HCT116 (cell line): ENCODE measurements at regions not wholly inside any gene's neighbourhood (a gene's known extent, or its start where the extent isn't known, plus 50 kb on each side); places are given as distances from the start of the nearest gene placed in this dataset.

Experiments
- ATAC-seq: fragments of 200-7000 bp; cut with Tn5 transposase; 2 replicates; pipeline ENCODE4 v1.9.1; 2020; ENCODE audit warnings: mild to moderate bottlenecking, moderate library complexity
- BruUV-seq: library from RNA; stranded (reverse); fragments of 400-500 nt; replicated peaks from 2 replicates; lab custom pipeline; 2021; lab: Mats Ljungman, UMichigan
- CTCF ChIA-PET: fragments of 300-600 bp; sonication (Branson Sonifier 250); formaldehyde crosslinking; loops from one replicate; lab custom pipeline; 2021; ENCODE audit warnings: antibody characterized with exemption; lab: Charles Lee
- POLR2A ChIA-PET: fragments of 300-600, 350-600 bp; sonication (Branson Sonifier 250); formaldehyde crosslinking; loops from one replicate; lab custom pipeline; 2021; ENCODE audit warnings: antibody characterized with exemption; lab: Charles Lee
- RAD21 ChIA-PET, 2 experiments: fragments of 300-600 bp; sonication (Branson Sonifier 250); formaldehyde crosslinking; loops; one replicate each; lab custom pipeline; 2023; ENCODE audit warnings: low total read pairs in 2 of 2; ENCODE audit not compliant: uncharacterized antibody in 2 of 2, unreplicated experiment in 2 of 2, low non-redundant PET in 1 of 2; lab: Charles Lee
- DNase-seq: peaks from one replicate; pipeline ENCODE4 v3.0.0-alpha.2; 2010; ENCODE audit warnings: low read depth, low spot score
- H2AFZ ChIP-seq: fragments of 200-600 bp; shearing (Covaris generic), sonication (generic); 2 replicates; pipeline ENCODE4 v1.6.1; 2017; ENCODE audit warnings: low read depth, mixed run types, mixed read lengths, antibody characterized with exemption, low read length; ENCODE audit not compliant: poor library complexity, severe bottlenecking
- H3K27ac ChIP-seq: 2 replicates; pipeline ENCODE4 v1.5.1; 2012; ENCODE audit warnings: low read depth, low read length
- H3K27me3 ChIP-seq: fragments of 200-600 bp; sonication (generic); 2 replicates; pipeline ENCODE4 v1.6.1; 2016; ENCODE audit warnings: mixed run types, low read length, mixed read lengths; ENCODE audit not compliant: insufficient read depth
- H3K36me3 ChIP-seq, 2 experiments: fragments of 200-500 bp in 1 of 2; fragments of 200-600 bp in 1 of 2; sonication (Bioruptor generic) in 1 of 2; sonication (generic) in 1 of 2; 2 replicates each; pipeline versions ENCODE4 v1.5.1 to v1.6.1; 2014 to 2016; ENCODE audit warnings: low read length in 2 of 2, inconsistent platforms in 1 of 2, mixed read lengths in 1 of 2, mixed run types in 1 of 2; ENCODE audit not compliant: insufficient read depth in 2 of 2, control insufficient read depth in 1 of 2
- H3K4me1 ChIP-seq, 2 experiments: fragments of 200-600 bp in 1 of 2; sonication (generic) in 1 of 2; 2 replicates each; pipeline versions ENCODE4 v1.5.1 to v1.6.1; 2012 to 2017; ENCODE audit warnings: low read length in 2 of 2, inconsistent platforms in 1 of 2, mild to moderate bottlenecking in 1 of 2, mixed read lengths in 1 of 2, mixed run types in 1 of 2, moderate library complexity in 1 of 2; ENCODE audit not compliant: insufficient read depth in 2 of 2, control insufficient read depth in 1 of 2
- H3K4me2 ChIP-seq: fragments of 200-600 bp; sonication (generic); 2 replicates; pipeline ENCODE4 v1.6.1; 2017; ENCODE audit warnings: mixed run types, low read length, mixed read lengths
- H3K4me3 ChIP-seq, 2 experiments: fragments of 200-600 bp in 1 of 2; sonication (generic) in 1 of 2; replicated peaks in 1 of 2; 2 replicates each; pipeline ENCODE4 v1.5.1; 2011 to 2016; ENCODE audit warnings: low read length in 2 of 2, control low read depth in 1 of 2, low read depth in 1 of 2, mild to moderate bottlenecking in 1 of 2, mixed read lengths in 1 of 2, mixed run types in 1 of 2
- H3K79me2 ChIP-seq: fragments of 200-600 bp; sonication (generic); 2 replicates; pipeline ENCODE4 v1.6.1; 2017; ENCODE audit warnings: mild to moderate bottlenecking, mixed run types, low read length, moderate library complexity, mixed read lengths; ENCODE audit not compliant: insufficient read depth
- H3K9ac ChIP-seq: fragments of 200-600 bp; sonication (generic); 2 replicates; pipeline ENCODE4 v1.6.1; 2016; ENCODE audit warnings: low read length, mixed read lengths
- H3K9me2 ChIP-seq: fragments of 200-600 bp; sonication (generic), shearing (Covaris generic); 2 replicates; pipeline ENCODE4 v1.6.1; 2017; ENCODE audit warnings: mixed run types, mild to moderate bottlenecking, moderate library complexity; ENCODE audit not compliant: insufficient read depth
- H3K9me3 ChIP-seq, 2 experiments: fragments of 200-500 bp in 1 of 2; fragments of 200-600 bp in 1 of 2; sonication (Bioruptor generic) in 1 of 2; sonication (generic) in 1 of 2; 2 replicates each; pipeline ENCODE4 v1.6.1; 2014 to 2017; ENCODE audit warnings: low read length in 2 of 2, mixed read lengths in 2 of 2, inconsistent platforms in 1 of 2, low read depth in 1 of 2, mild to moderate bottlenecking in 1 of 2, mixed run types in 1 of 2, moderate library complexity in 1 of 2; ENCODE audit not compliant: control insufficient read depth in 1 of 2, insufficient read depth in 1 of 2
- H4K20me1 ChIP-seq: fragments of 200-600 bp; sonication (generic), shearing (Covaris generic); 2 replicates; pipeline ENCODE4 v1.6.1; 2017; ENCODE audit warnings: mixed run types, mild to moderate bottlenecking, moderate library complexity; ENCODE audit not compliant: insufficient read depth
- CTCF ChIP-seq, 3 experiments: fragments of 200-600 bp in 1 of 3; sonication (generic) in 1 of 3; IDR thresholded peaks in 2 of 3; conservative IDR thresholded peaks in 1 of 3; 2 replicates each; pipeline ENCODE4 v1.5.1; 2012 to 2017; ENCODE audit warnings: low read depth in 2 of 3, low read length in 2 of 3, antibody characterized with exemption in 1 of 3, borderline replicate concordance in 1 of 3, control low read depth in 1 of 3, mild to moderate bottlenecking in 1 of 3, mixed read lengths in 1 of 3, mixed run types in 1 of 3, moderate library complexity in 1 of 3; ENCODE audit not compliant: insufficient read depth in 1 of 3
- EGR1 ChIP-seq: IDR thresholded peaks from 2 replicates; pipeline ENCODE4 v1.6.1; 2012; ENCODE audit warnings: low read depth
- ELF1 ChIP-seq: IDR thresholded peaks from 2 replicates; pipeline ENCODE4 v1.6.1; 2012; ENCODE audit warnings: low read depth, borderline replicate concordance
- EZH2 ChIP-seq: fragments of 200-600 bp; sonication (generic); IDR thresholded peaks from 2 replicates; pipeline ENCODE4 v1.6.1; 2017; ENCODE audit warnings: antibody characterized with exemption, mixed run types
- JUND ChIP-seq: IDR thresholded peaks from 2 replicates; pipeline ENCODE4 v1.6.1; 2012
- RAD21 ChIP-seq: IDR thresholded peaks from 2 replicates; pipeline ENCODE4 v1.6.1; 2012; ENCODE audit warnings: low read depth, mild to moderate bottlenecking
- SIN3A ChIP-seq: IDR thresholded peaks from 2 replicates; pipeline ENCODE4 v1.6.1; 2012; ENCODE audit warnings: low read depth
- SP1 ChIP-seq: IDR thresholded peaks from 2 replicates; pipeline ENCODE4 v1.6.1; 2012; ENCODE audit warnings: low read depth
- TCF7L2 ChIP-seq: IDR thresholded peaks from 2 replicates; pipeline ENCODE4 v1.7.0; 2011; ENCODE audit warnings: borderline replicate concordance, inconsistent platforms; ENCODE audit not compliant: insufficient read depth, insufficient read length; ENCODE audit errors: extremely low read depth
- ZFX ChIP-seq: fragments of 450-650 bp; IDR thresholded peaks from 2 replicates; pipeline ENCODE4 v1.6.1; 2017
- intact Hi-C: fragments of 100-400 bp; cut with micrococcal nuclease; formaldehyde crosslinking; loops from 2 replicates; pipeline ENCODE4 v1.10.0; 2022
- TF ChIP-seq, protein P1 (sequence below): IDR thresholded peaks from 2 replicates; pipeline ENCODE4 v1.6.1; 2012; ENCODE audit warnings: low read depth

- DNase-seq (no peak), ATAC-seq (no peak)
- no TSS peak for BruUV-seq
- Histone ChIP-seq H3K4me2 (no peak overlapping the region), H2AFZ (no peak overlapping the region), H3K9ac (no peak overlapping the region), H3K27me3 (no peaks in the 10 kb centered on the region; the same call in 1 of the 2 replicates), H3K36me3 (no peaks in the 10 kb centered on the region), H3K9me3 (no peaks in the 10 kb centered on the region), H3K27ac (no peak overlapping the region), H3K4me1 (no peaks in the 10 kb centered on the region), H3K9me2 (no peaks in the 10 kb centered on the region), H3K79me2 (no peaks in the 10 kb centered on the region), H3K4me3 (no peak overlapping the region), H4K20me1 (no peaks in the 10 kb centered on the region)
- RAD21 ChIA-PET, result no interaction called here
- TF ChIP-seq CTCF (IDR thresholded peaks at IDR 0.05 in 2 of 3, conservative IDR thresholded peaks at IDR 0.05 in 1 of 3; ENCODE audit: borderline replicate concordance in 1 of 3, insufficient read depth in 1 of 3, low read depth in 2 of 3, low read length in 2 of 3), result no peak
- TF ChIP-seq RAD21, result no peak
- TF ChIP-seq SP1, result no peak
- intact Hi-C loops, result no loop called here
- CTCF ChIA-PET, result no interaction called here
- POLR2A ChIA-PET, result no interaction called here
These were observed 178.4 kb downstream of the POLR2M start for GRCh38 chr15:57884936-57885335.

DNA sequence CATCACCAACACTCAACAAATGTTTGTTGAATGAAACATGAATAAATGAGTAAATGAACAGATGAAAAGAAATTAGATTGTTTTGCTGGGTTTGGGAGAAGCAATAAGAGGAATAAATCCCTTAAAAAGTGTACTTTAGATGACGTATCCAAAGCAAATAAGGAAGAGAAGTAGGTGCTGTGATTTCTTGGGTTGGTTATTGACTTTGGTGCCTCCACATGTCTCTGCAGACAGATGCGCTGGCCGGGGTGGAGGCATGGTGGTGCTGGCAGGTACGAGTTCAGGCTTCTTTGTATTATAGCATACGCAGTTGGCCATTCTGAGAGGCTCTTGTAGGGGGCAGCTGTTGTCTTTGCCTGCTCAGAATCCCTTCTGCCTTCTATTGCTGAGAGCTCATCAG, 178.9 kb downstream of the POLR2M start:
- H3K9me2 ChIP-seq, result no peaks in the 10 kb centered on the region
- H2AFZ ChIP-seq, result no peak overlapping the region
- H3K4me3 ChIP-seq, result no peak overlapping the region
- no peaks in the 10 kb centered on the region for H3K9me3 ChIP-seq
- no peak for DNase-seq
- BruUV-seq, result no TSS peak
- no peak overlapping the region for H3K9ac ChIP-seq
- intact Hi-C loops, result no loop called here
- H3K27me3 ChIP-seq, result no peaks in the 10 kb centered on the region; the same call in 1 of the 2 replicates
- TF ChIP-seq TCF7L2 (no peak), ELF1 (no peak), EGR1 (no peak), SIN3A (no peak), CTCF (IDR thresholded peaks at IDR 0.05 in 2 of 3, conservative IDR thresholded peaks at IDR 0.05 in 1 of 3; ENCODE audit: borderline replicate concordance in 1 of 3, insufficient read depth in 1 of 3, low read depth in 2 of 3, low read length in 2 of 3) (no peak), SP1 (no peak), EZH2 (no peak), ZFX (no peak), JUND (no peak)
- TF ChIP-seq, protein P1, sequence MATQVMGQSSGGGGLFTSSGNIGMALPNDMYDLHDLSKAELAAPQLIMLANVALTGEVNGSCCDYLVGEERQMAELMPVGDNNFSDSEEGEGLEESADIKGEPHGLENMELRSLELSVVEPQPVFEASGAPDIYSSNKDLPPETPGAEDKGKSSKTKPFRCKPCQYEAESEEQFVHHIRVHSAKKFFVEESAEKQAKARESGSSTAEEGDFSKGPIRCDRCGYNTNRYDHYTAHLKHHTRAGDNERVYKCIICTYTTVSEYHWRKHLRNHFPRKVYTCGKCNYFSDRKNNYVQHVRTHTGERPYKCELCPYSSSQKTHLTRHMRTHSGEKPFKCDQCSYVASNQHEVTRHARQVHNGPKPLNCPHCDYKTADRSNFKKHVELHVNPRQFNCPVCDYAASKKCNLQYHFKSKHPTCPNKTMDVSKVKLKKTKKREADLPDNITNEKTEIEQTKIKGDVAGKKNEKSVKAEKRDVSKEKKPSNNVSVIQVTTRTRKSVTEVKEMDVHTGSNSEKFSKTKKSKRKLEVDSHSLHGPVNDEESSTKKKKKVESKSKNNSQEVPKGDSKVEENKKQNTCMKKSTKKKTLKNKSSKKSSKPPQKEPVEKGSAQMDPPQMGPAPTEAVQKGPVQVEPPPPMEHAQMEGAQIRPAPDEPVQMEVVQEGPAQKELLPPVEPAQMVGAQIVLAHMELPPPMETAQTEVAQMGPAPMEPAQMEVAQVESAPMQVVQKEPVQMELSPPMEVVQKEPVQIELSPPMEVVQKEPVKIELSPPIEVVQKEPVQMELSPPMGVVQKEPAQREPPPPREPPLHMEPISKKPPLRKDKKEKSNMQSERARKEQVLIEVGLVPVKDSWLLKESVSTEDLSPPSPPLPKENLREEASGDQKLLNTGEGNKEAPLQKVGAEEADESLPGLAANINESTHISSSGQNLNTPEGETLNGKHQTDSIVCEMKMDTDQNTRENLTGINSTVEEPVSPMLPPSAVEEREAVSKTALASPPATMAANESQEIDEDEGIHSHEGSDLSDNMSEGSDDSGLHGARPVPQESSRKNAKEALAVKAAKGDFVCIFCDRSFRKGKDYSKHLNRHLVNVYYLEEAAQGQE, result no peak
- TF ChIP-seq, all 23 proteins: peak for 0
- Histone ChIP-seq H3K4me2 (no peak overlapping the region), H3K79me2 (no peaks in the 10 kb centered on the region), H3K4me1 (no peaks in the 10 kb centered on the region), H4K20me1 (no peaks in the 10 kb centered on the region), H3K36me3 (no peaks in the 10 kb centered on the region), H3K27ac (no peak overlapping the region)
- ChIA-PET CTCF (no interaction called here), RAD21 (no interaction called here), POLR2A (no interaction called here)
- ATAC-seq, result no peak
